ENCODE measurements at regions not wholly inside any gene's neighbourhood (a gene's known extent, or its start where the extent isn't known, plus 50 kb on each side); places are given as distances from the start of the nearest gene placed in this dataset.

- Histone ChIP-seq H2BK12ac (ENCODE audit: low read depth, low read length) (no peak overlapping the region), H2BK5ac (ENCODE audit: low read depth, low read length) (no peak overlapping the region), H3K4ac (replicated peaks; ENCODE audit: insufficient read length, low read depth, low read length) (no peak overlapping the region), H3K4me3 (ENCODE audit: extremely low read depth in 1 of 4, insufficient read depth in 2 of 4, low read depth in 3 of 4, low read length in 4 of 4) (no peak overlapping the region), H4K91ac (replicated peaks; ENCODE audit: insufficient read length, low read length) (no peak overlapping the region), H2AK5ac (ENCODE audit: low read depth, low read length) (no peak overlapping the region), H2BK20ac (ENCODE audit: low read length) (no peak overlapping the region), H2AFZ (ENCODE audit: low read length) (no peak overlapping the region), H3K18ac (ENCODE audit: extremely low read depth, low read length) (no peak overlapping the region), H3K27me3 (replicated peaks in 1 of 4; ENCODE audit: control insufficient read depth in 3 of 4, extremely low read depth in 1 of 4, insufficient read depth in 3 of 4, low read length in 3 of 4) (no peaks in the 10 kb centered on the region), H4K5ac (ENCODE audit: insufficient read length, low read depth, low read length) (no peak overlapping the region), H4K8ac (ENCODE audit: extremely low read depth, insufficient read depth, low read length) (no peak overlapping the region), H3K79me1 (ENCODE audit: low read depth, low read length) (no peaks in the 10 kb centered on the region), H3K36me3 (ENCODE audit: control insufficient read depth in 2 of 4, insufficient read depth in 4 of 4, low read length in 3 of 4) (no peaks in the 10 kb centered on the region), H4K20me1 (replicated peaks in 1 of 2; ENCODE audit: control insufficient read depth in 1 of 2, insufficient read depth in 2 of 2, low read length in 2 of 2) (no peaks in the 10 kb centered on the region), H3K14ac (ENCODE audit: insufficient read length) (no peak overlapping the region), H3K4me2 (ENCODE audit: insufficient read depth in 1 of 2, low read depth in 2 of 2, low read length in 2 of 2) (no peak overlapping the region), H3K4me1 (replicated peaks in 1 of 4; ENCODE audit: control insufficient read depth in 3 of 4, insufficient read depth in 4 of 4, low read length in 3 of 4) (no peaks in the 10 kb centered on the region), H3K79me2 (ENCODE audit: control insufficient read depth in 1 of 2, insufficient read depth in 2 of 2, low read length in 2 of 2) (no peaks in the 10 kb centered on the region), H3K56ac (replicated peaks; ENCODE audit: insufficient read length, low read depth, low read length) (no peak overlapping the region), H3K23ac (ENCODE audit: insufficient read length) (no peak overlapping the region), H2BK120ac (replicated peaks; ENCODE audit: low read depth, low read length) (no peak overlapping the region), H3K9me3 (ENCODE audit: insufficient read depth in 2 of 2, low read depth in 1 of 2, low read length in 1 of 2) (no peaks in the 10 kb centered on the region), H3K9ac (replicated peaks in 1 of 4; ENCODE audit: extremely low read depth in 1 of 4, low read depth in 3 of 4, low read length in 3 of 4) (no peak overlapping the region), H3K23me2 (ENCODE audit: low read depth, low read length) (no peaks in the 10 kb centered on the region), H2BK15ac (ENCODE audit: low read length) (no peak overlapping the region), H3K27ac (ENCODE audit: low read depth, low read length) (no peak overlapping the region)
- POLR2A ChIA-PET (ENCODE audit: partially characterized antibody): no interaction called here
- FAIRE-seq (no peak), DNase-seq (ENCODE audit: low read depth in 1 of 2, low spot score in 2 of 2) (no peak)
- CTCF ChIA-PET (ENCODE audit: partially characterized antibody): interaction anchor here (1.3 kb wide), 1 partner anchor 20 kb away, joined by 3 read pairs; no protein-coding TSS in a partner anchor
- TF ChIP-seq SRF (IDR thresholded peaks at IDR 0.05; ENCODE audit: low read depth, low read length) (no peak), CEBPB (IDR thresholded peaks at IDR 0.05; ENCODE audit: low read depth, low read length) (no peak), KDM5A (IDR thresholded peaks at IDR 0.05; ENCODE audit: low read length) (no peak), NANOG (IDR thresholded peaks at IDR 0.05; ENCODE audit: insufficient read depth, low read depth, low read length, poor library complexity, severe bottlenecking) (no peak)
Observed at GRCh38 chr2:57862727-57863126, 183.9 kb upstream of the VRK2 start.

All from H1 (cell line).